ENCODE measurements at regions not wholly inside any gene's neighbourhood (a gene's known extent, or its start where the extent isn't known, plus 50 kb on each side); places are given as distances from the start of the nearest gene placed in this dataset.
A peak's percentile ranks its signal among the peaks of the same experiment; 100 is the strongest.

GRCh38 chr4:151894246-151894645 lies 133.4 kb upstream of the GATB start:
- no peaks in the 10 kb centered on the region for H3K4me1 Mint-ChIP-seq (ENCODE audit: low read depth)
- H3K36me3 Mint-ChIP-seq (ENCODE audit: low read depth): no peaks in the 10 kb centered on the region
- no peak overlapping the region for H3K27ac Mint-ChIP-seq
- H3K27me3 Mint-ChIP-seq (ENCODE audit: insufficient read depth): peaks cover 6% of the 10 kb centered on the region
- intact Hi-C loops (cut with micrococcal nuclease): no loop called here
- H3K9me3 Mint-ChIP-seq: no peaks in the 10 kb centered on the region
- H3K4me3 Mint-ChIP-seq: no peak overlapping the region
- no peak for DNase-seq (ENCODE audit: low spot score)

DNA sequence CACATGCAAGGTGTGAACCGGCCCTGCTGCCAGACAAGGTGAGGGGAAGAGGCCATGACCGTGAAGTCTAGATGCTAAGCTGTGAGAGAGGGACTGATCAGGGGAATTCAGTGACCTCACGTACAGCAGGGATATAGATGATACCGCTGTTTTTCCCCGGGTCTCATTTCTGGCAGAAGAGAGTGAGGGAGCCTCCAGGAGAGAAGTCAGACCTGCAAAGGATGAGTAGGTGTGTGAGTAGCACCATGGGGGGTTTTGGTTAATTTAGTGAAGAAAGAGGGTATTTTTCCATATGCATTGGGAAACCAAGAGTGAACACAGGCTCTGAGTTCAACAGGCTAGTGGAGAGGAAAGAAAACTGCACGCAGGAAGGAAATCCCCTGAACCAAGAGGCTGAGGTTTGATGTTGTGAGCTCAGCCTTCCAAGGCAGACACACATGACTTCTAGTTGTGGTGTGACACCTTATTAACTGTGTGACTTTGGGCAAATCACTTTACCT lies 127.6 kb upstream of the GATB start:
- no peak overlapping the region for H3K27ac Mint-ChIP-seq
- no peak overlapping the region for H3K4me3 Mint-ChIP-seq
- peaks cover 9% of the 10 kb centered on the region for H3K4me1 Mint-ChIP-seq (ENCODE audit: low read depth)
- no peaks in the 10 kb centered on the region for H3K36me3 Mint-ChIP-seq (ENCODE audit: low read depth)
- intact Hi-C loops (cut with micrococcal nuclease): loop anchor here (5.0 to 10.0 kb wide), 3 partner anchors 186 to 476 kb away; no protein-coding TSS in a partner anchor
- DNase-seq (ENCODE audit: low spot score): no peak
- peaks cover 9% of the 10 kb centered on the region for H3K27me3 Mint-ChIP-seq (ENCODE audit: insufficient read depth)
- H3K9me3 Mint-ChIP-seq: peaks cover 3% of the 10 kb centered on the region

DNA sequence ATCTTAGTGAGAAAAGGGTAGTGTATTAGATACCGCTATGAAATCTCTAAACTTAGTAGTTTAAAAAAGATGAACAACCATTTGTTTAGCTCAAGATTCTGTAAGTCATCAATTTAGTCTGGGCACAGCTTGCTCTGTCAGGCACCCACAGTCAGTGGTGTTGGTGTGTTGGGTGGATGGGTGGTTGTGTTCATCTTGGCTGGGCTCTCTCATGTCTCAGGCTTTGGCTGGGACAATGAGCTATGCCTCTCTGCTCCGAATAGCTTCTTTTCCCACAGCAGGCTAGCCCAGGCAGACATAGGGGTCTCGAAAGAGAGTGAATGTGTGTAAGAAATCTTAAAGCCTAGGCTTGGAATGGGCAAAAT lies 127.0 kb upstream of the GATB start:
- H3K4me1 Mint-ChIP-seq (ENCODE audit: low read depth): peaks cover 15% of the 10 kb centered on the region
- H3K4me3 Mint-ChIP-seq: no peak overlapping the region
- peaks cover 3% of the 10 kb centered on the region for H3K9me3 Mint-ChIP-seq
- DNase-seq (ENCODE audit: low spot score): no peak
- peak overlapping the region; percentile 71 for H3K27ac Mint-ChIP-seq
- H3K27me3 Mint-ChIP-seq (ENCODE audit: insufficient read depth): peaks cover 9% of the 10 kb centered on the region
- no peaks in the 10 kb centered on the region for H3K36me3 Mint-ChIP-seq (ENCODE audit: low read depth)
- intact Hi-C loops (cut with micrococcal nuclease): loop anchor here (5.0 to 10.0 kb wide), 3 partner anchors 185 to 477 kb away; no protein-coding TSS in a partner anchor

DNA sequence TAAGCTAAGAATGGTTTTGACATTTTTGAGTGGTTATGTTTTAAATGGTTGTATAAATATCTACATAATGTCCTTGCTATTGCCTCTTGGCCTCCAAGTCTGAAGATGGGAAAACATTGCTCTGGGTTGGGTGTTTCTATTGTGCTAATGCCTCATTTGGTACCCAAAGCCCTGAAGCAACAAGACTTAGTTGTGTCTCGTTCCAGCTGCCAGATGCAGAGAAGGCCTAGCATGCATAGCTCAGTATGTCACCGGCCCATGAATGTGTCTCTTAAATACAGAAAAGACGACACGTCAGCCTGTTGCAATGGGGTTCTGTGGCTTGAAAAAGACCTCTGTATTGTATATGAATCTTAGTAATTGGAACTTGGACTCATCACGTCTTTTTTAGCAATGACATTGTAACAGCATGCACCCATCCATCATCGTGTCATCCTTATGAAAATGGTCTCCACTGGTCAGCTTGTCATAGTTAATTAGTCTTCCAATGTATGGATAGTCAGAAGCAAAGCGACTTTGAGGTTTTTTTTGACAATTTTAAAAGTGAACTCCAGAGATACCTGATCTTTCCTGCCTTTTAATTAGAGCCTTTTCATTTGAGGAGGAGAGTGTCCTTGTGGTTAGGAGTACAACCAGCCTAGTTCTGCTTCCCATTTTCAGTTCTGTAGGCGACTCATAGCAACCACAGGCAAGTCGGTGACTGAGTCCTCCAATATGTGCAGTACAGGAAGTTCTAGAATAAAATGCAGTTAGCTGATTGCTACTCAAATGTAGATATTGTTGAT lies 126.4 kb upstream of the GATB start:
- DNase-seq (ENCODE audit: low spot score): no peak
- H3K27me3 Mint-ChIP-seq (ENCODE audit: insufficient read depth): peaks cover 9% of the 10 kb centered on the region
- no peak overlapping the region for H3K4me3 Mint-ChIP-seq
- peaks cover 21% of the 10 kb centered on the region for H3K4me1 Mint-ChIP-seq (ENCODE audit: low read depth)
- intact Hi-C loops (cut with micrococcal nuclease): loop anchor here (5.0 to 10.0 kb wide), 3 partner anchors 185 to 478 kb away; no protein-coding TSS in a partner anchor
- H3K36me3 Mint-ChIP-seq (ENCODE audit: low read depth): no peaks in the 10 kb centered on the region
- H3K27ac Mint-ChIP-seq: no peak overlapping the region
- peaks cover 3% of the 10 kb centered on the region for H3K9me3 Mint-ChIP-seq

DNA sequence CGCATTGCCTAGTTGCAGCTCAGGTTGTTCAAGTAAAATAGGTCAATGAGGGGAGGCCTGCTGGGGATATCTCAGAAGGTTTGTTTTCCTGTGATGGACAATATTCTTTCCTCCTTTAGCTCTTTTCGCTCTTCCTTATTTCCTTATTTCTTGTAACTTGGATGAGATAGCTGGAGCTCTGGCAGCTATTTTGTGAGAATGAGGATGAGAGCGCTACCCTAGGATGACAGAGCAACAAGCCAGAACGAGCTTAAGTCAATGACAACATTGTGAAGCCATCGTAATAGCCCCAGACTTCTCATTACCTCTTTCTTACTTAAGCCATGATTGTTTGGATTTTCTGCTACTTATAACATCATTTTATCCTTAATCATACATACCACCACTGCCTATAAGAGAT lies 124.3 kb upstream of the GATB start:
- DNase-seq (ENCODE audit: low spot score): no peak
- intact Hi-C loops (cut with micrococcal nuclease): loop anchor here (5.0 to 10.0 kb wide), 3 partner anchors 183 to 480 kb away; no protein-coding TSS in a partner anchor
- Mint-ChIP-seq H3K4me3 (no peak overlapping the region), H3K36me3 (ENCODE audit: low read depth) (no peaks in the 10 kb centered on the region), H3K27ac (no peak overlapping the region), H3K27me3 (ENCODE audit: insufficient read depth) (peaks cover 6% of the 10 kb centered on the region), H3K4me1 (ENCODE audit: low read depth) (peaks cover 34% of the 10 kb centered on the region), H3K9me3 (peaks cover 3% of the 10 kb centered on the region)

DNA sequence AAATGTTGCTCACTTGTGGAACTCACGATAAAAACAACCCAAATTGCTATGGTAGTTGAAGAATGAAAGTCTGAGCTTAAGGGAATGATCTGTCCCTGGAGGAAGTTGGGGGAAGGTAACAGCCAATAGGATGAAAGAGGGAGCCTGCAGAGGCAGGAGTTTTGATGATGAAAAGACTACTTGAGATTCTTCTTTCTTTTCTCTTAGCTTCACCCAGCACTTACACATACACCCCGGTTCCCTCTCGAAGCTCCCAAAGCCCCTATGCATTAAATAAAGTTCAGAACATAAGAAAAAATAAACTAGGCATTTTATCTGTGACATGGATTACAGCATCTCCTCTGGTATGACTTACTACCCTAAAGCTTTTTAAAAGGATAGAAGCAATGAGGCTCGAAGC lies 122.9 kb upstream of the GATB start:
- no peak for DNase-seq (ENCODE audit: low spot score)
- peaks cover 34% of the 10 kb centered on the region for H3K4me1 Mint-ChIP-seq (ENCODE audit: low read depth)
- no peaks in the 10 kb centered on the region for H3K36me3 Mint-ChIP-seq (ENCODE audit: low read depth)
- peaks cover 12% of the 10 kb centered on the region for H3K27me3 Mint-ChIP-seq (ENCODE audit: insufficient read depth)
- intact Hi-C loops (cut with micrococcal nuclease): loop anchor here (2.0 to 10.0 kb wide), 4 partner anchors 81 to 481 kb away; no protein-coding TSS in a partner anchor
- no peak overlapping the region for H3K27ac Mint-ChIP-seq
- no peak overlapping the region for H3K4me3 Mint-ChIP-seq
- H3K9me3 Mint-ChIP-seq: peaks cover 3% of the 10 kb centered on the region

DNA sequence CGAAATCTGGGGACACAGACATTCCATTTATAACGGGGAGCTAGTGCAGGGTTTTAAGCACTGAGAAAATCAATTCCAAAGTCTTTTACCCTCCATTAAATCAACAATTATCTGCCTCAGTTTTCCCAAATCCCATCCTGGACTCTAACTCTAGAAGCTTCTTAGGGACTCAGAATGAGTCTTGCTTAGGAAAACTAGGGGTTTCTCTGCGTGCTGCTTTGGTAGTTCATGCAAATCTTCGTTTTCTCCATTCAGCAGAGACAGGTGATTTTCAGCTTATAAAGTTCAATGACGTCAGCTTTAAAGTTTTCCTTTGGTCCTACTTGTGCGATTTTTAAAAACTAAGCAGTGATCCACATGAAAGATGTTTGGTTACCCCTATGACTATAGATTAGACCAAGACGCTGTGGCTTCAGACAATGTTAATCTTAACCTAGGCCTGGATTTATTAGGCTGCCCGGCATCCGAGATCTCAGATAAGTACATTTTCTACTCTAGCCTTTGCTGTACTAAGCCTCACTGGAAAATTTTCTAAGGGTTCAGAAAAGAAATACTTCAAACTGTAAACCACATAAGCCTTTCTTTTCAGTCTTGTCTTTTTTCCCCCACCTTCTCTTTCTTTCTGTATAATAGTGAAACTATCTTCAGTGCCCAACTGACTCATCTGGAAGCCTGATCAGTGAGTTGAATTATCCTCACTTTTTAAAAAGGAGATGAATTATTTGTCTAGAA lies 121.4 kb upstream of the GATB start:
- peak overlapping the region; percentile 17 for H3K4me3 Mint-ChIP-seq

DNA sequence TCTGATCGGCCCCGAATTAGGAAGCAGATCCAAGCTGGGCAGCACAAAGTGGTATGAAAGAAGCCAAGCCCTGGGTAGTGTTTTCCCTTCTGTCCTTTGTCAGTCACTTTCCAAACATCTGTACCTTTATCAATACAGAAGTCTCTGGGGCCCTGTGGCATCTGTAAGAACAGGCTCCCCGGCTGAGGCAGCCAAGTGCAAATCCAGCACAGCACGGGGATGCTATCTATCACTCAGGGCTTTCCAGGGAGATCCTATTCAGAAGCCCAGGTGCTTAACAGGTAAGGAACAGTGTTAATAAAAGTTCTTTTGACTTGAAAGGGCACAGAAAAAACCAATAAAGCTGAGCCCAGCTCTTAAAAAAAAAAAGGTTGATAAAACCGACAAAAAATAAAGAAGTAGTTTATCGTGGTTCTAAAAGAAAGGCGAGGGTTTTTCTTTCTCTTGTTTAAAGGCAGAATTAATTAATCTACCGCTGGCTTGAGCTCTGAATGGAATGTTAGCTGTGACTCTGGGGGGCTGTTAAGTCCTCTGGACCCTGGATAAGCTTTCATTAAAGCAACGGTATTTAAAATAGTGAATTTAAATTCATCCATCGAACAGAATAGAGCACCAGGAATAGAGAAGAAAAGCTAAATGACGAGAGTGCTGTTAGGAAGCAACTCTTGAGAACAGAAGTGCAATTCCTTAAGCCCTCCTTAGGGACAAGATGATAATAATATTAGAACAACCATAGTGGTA lies 119.1 kb upstream of the GATB start:
- intact Hi-C loops (cut with micrococcal nuclease): loop anchor here (5.0 to 10.0 kb wide), 3 partner anchors 78 to 485 kb away; no protein-coding TSS in a partner anchor
- Mint-ChIP-seq H3K36me3 (ENCODE audit: low read depth) (no peaks in the 10 kb centered on the region), H3K4me3 (no peak overlapping the region), H3K9me3 (no peaks in the 10 kb centered on the region), H3K27ac (no peak overlapping the region), H3K27me3 (ENCODE audit: insufficient read depth) (peaks cover 12% of the 10 kb centered on the region), H3K4me1 (ENCODE audit: low read depth) (peaks cover 34% of the 10 kb centered on the region)
- DNase-seq (ENCODE audit: low spot score): no peak

More for the DNA sequence above, 121.4 kb upstream of the GATB start:
- Mint-ChIP-seq H3K4me1 (ENCODE audit: low read depth) (peaks cover 34% of the 10 kb centered on the region), H3K27me3 (ENCODE audit: insufficient read depth) (peaks cover 12% of the 10 kb centered on the region), H3K36me3 (ENCODE audit: low read depth) (no peaks in the 10 kb centered on the region), H3K9me3 (peaks cover 3% of the 10 kb centered on the region), H3K27ac (peak overlapping the region; percentile 72)
- no peak for DNase-seq (ENCODE audit: low spot score)
- intact Hi-C loops (cut with micrococcal nuclease): loop anchor here (1.0 to 10.0 kb wide), 6 partner anchors 80 to 672 kb away; partner anchors contain the start of gene GATB

- no peaks in the 10 kb centered on the region for H3K9me3 Mint-ChIP-seq
- no peak overlapping the region for H3K4me3 Mint-ChIP-seq
- intact Hi-C loops (cut with micrococcal nuclease): no loop called here
- peaks cover 11% of the 10 kb centered on the region for H3K27me3 Mint-ChIP-seq (ENCODE audit: insufficient read depth)
- H3K27ac Mint-ChIP-seq: no peak overlapping the region
- H3K4me1 Mint-ChIP-seq (ENCODE audit: low read depth): peaks cover 6% of the 10 kb centered on the region
- DNase-seq (ENCODE audit: low spot score): no peak
- no peaks in the 10 kb centered on the region for H3K36me3 Mint-ChIP-seq (ENCODE audit: low read depth)
These were observed 115.7 kb upstream of the GATB start for GRCh38 chr4:151876381-151876988.

DNA sequence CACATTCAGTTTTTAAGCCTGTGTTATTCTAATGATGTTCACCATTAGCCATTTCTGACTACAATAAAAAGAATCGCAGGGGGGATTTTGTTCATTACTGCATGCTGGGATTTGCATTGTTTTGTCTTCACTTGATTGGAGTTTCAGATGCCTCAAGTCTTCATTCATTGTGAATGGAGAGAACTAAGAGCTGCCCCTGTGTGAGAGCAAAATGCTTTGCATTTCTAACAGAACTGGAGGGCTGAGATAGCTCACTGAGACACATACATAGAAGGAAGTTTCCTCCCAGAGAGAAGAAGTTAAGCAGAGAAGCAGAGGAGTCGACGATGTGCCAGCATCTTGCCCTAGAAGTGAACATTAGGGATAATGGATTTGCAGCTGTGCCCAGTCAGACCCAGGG lies 113.5 kb upstream of the GATB start:
- Mint-ChIP-seq H3K36me3 (ENCODE audit: low read depth) (no peaks in the 10 kb centered on the region), H3K27ac (no peak overlapping the region), H3K4me3 (no peak overlapping the region), H3K4me1 (ENCODE audit: low read depth) (no peaks in the 10 kb centered on the region), H3K27me3 (ENCODE audit: insufficient read depth) (peaks cover 9% of the 10 kb centered on the region), H3K9me3 (no peaks in the 10 kb centered on the region)
- DNase-seq (ENCODE audit: low spot score): no peak
- intact Hi-C loops (cut with micrococcal nuclease): no loop called here

DNA sequence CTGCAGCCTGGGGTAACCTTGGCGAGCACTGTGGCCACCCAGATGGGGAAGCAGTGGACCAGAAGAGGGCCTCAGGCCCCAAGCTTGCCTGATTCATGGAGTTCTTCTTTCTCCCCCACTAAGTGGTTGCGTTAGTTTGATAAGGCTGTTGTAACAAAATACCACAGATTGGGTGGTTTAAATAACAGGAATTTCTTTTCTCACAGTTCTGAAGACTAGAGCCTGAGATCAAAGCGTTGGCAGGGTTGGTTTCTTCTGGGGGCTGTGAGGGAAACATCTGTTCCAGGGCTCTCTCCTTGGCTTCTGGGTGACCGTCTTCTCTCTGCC lies 105.7 kb upstream of the GATB start:
- H3K27ac Mint-ChIP-seq: no peak overlapping the region
- intact Hi-C loops (cut with micrococcal nuclease): no loop called here
- no peak for DNase-seq (ENCODE audit: low spot score)
- H3K4me3 Mint-ChIP-seq: no peak overlapping the region
- no peaks in the 10 kb centered on the region for H3K36me3 Mint-ChIP-seq (ENCODE audit: low read depth)
- peaks cover 16% of the 10 kb centered on the region for H3K27me3 Mint-ChIP-seq (ENCODE audit: insufficient read depth)
- peaks cover 9% of the 10 kb centered on the region for H3K9me3 Mint-ChIP-seq
- peaks cover 5% of the 10 kb centered on the region for H3K4me1 Mint-ChIP-seq (ENCODE audit: low read depth)

Data from activated T-helper 1 cell treated with anti-CD3 and anti-CD28 coated beads, Interleukin-12 subunit alpha, Interleukin-12 subunit beta, Interleukin-2, Interleukin-4 antibody, amounts not matched to agents 30 ng/mL and 10 ng/mL and 1 ng/mL, durations not matched to agents 14 hours and 24 hours and 36 hours (primary cell).